ENCODE measurements at regions not wholly inside any gene's neighbourhood (a gene's known extent, or its start where the extent isn't known, plus 50 kb on each side); places are given as distances from the start of the nearest gene placed in this dataset.

- no peak for DNase-seq
Measured at GRCh38 chr1:219472596-219472995, 140.3 kb downstream of the ZC3H11B start.

- DNase-seq: no peak
Measured at GRCh38 chr1:219467524-219467923, 145.4 kb downstream of the ZC3H11B start.

GRCh38 chr1:219466766-219467165 lies 146.1 kb downstream of the ZC3H11B start:
- DNase-seq: no peak

- DNase-seq: no peak
Measured at GRCh38 chr1:219465212-219466093, 147.5 kb downstream of the ZC3H11B start.

- no peak for DNase-seq
Measured at GRCh38 chr1:219463636-219464035, 149.3 kb downstream of the ZC3H11B start.

GRCh38 chr1:219461981-219462400 lies 150.9 kb downstream of the ZC3H11B start:
- no peak for DNase-seq

GRCh38 chr1:219460896-219461815 lies 151.7 kb downstream of the ZC3H11B start:
- DNase-seq: peak; percentile 3

GRCh38 chr1:219460081-219460895 lies 152.6 kb downstream of the ZC3H11B start:
- no peak for DNase-seq

GRCh38 chr1:219459351-219460080 lies 153.4 kb downstream of the ZC3H11B start:
- DNase-seq: no peak

- DNase-seq: no peak
Measured at GRCh38 chr1:219446288-219446687, 166.6 kb downstream of the ZC3H11B start.

- no peak for DNase-seq
Measured at GRCh38 chr1:219445864-219446263, 167.0 kb downstream of the ZC3H11B start.

GRCh38 chr1:219444474-219444873 lies 168.4 kb downstream of the ZC3H11B start:
- DNase-seq: no peak

GRCh38 chr1:219443763-219444162 lies 169.1 kb downstream of the ZC3H11B start:
- DNase-seq: no peak

- no peak for DNase-seq
Measured at GRCh38 chr1:219442611-219443061, 170.3 kb downstream of the ZC3H11B start.

- no peak for DNase-seq
Measured at GRCh38 chr1:219441884-219442283, 171.0 kb downstream of the ZC3H11B start.

GRCh38 chr1:219439376-219439775 lies 173.5 kb downstream of the ZC3H11B start:
- no peak for DNase-seq

GRCh38 chr1:219438386-219438785 lies 174.5 kb downstream of the ZC3H11B start:
- DNase-seq: no peak

- no peak for DNase-seq
Measured at GRCh38 chr1:219434923-219435297, 178.0 kb downstream of the ZC3H11B start.

- no peak for DNase-seq
Measured at GRCh38 chr1:219434285-219434922, 178.5 kb downstream of the ZC3H11B start.

GRCh38 chr1:219433496-219434131 lies 179.3 kb downstream of the ZC3H11B start:
- no peak for DNase-seq

Data from renal pelvis (tissue), 1 donor.